Brain microvascular endothelial cell (primary cell): ENCODE measurements at regions not wholly inside any gene's neighbourhood (a gene's known extent, or its start where the extent isn't known, plus 50 kb on each side); places are given as distances from the start of the nearest gene placed in this dataset.

Experiments
- DNase-seq: peaks from one replicate; pipeline ENCODE4 v3.0.0-alpha.2; 2020
- H3K27ac ChIP-seq: fragments of 250-450 bp; sonication (Bioruptor Pico); 2 replicates; pipeline ENCODE4 v1.5.1; 2020; ENCODE audit warnings: mild to moderate bottlenecking, moderate library complexity
- H3K27me3 ChIP-seq: fragments of 250-450 bp; sonication (Bioruptor Pico); replicated peaks from 2 replicates; pipeline ENCODE4 v1.5.1; 2020; ENCODE audit warnings: mild to moderate bottlenecking
- H3K36me3 ChIP-seq: fragments of 250-450 bp; sonication (Bioruptor Pico); replicated peaks from 2 replicates; pipeline ENCODE4 v1.5.1; 2020; ENCODE audit warnings: mild to moderate bottlenecking
- H3K4me3 ChIP-seq: 2 replicates; pipeline ENCODE4 v1.5.1; 2011; ENCODE audit warnings: low read depth, mild to moderate bottlenecking, control low read depth, low read length, moderate library complexity
- CTCF ChIP-seq: IDR thresholded peaks from 2 replicates; pipeline ENCODE4 v1.5.1; 2011; ENCODE audit warnings: low read depth, mild to moderate bottlenecking, moderate library complexity, low read length, control low read depth, inconsistent platforms; ENCODE audit errors: missing control alignments
- in situ Hi-C: cut with HindIII; loops from 2 replicates; pipeline ENCODE4 v1.10.0; 2017; ENCODE audit warnings: low sequenced_read_pairs, low pct_ligation_motif_present

GRCh38 chr12:87274594-87275245 is 754.5 kb downstream of the C12orf50 start:
- H3K27me3 ChIP-seq: no peaks in the 10 kb centered on the region
- peak; percentile 77 for TF ChIP-seq CTCF
- H3K4me3 ChIP-seq: no peak overlapping the region
- DNase-seq: peak; percentile 20
- no peak overlapping the region for H3K27ac ChIP-seq
- H3K36me3 ChIP-seq: no peaks in the 10 kb centered on the region
- in situ Hi-C loops: no loop called here

- Histone ChIP-seq H3K27ac (no peak overlapping the region), H3K36me3 (no peaks in the 10 kb centered on the region), H3K27me3 (no peaks in the 10 kb centered on the region), H3K4me3 (no peak overlapping the region)
- in situ Hi-C loops: no loop called here
- no peak for DNase-seq
- no peak for TF ChIP-seq CTCF
Measured at GRCh38 chr12:87272851-87273250, 756.4 kb downstream of the C12orf50 start.

- no peak overlapping the region for H3K4me3 ChIP-seq
- TF ChIP-seq CTCF: no peak
- peak; percentile 68 for DNase-seq
- H3K27me3 ChIP-seq: no peaks in the 10 kb centered on the region
- in situ Hi-C loops: no loop called here
- peak overlapping the region; percentile 28 for H3K27ac ChIP-seq
- no peaks in the 10 kb centered on the region for H3K36me3 ChIP-seq
Measured at GRCh38 chr12:87270919-87271318, 758.3 kb downstream of the C12orf50 start.

GRCh38 chr12:87266305-87266704 is 762.9 kb downstream of the C12orf50 start:
- DNase-seq: no peak

GRCh38 chr12:87259391-87259790 is 769.8 kb downstream of the C12orf50 start:
- Histone ChIP-seq H3K4me3 (no peak overlapping the region), H3K36me3 (no peaks in the 10 kb centered on the region), H3K27ac (no peak overlapping the region), H3K27me3 (no peaks in the 10 kb centered on the region)
- TF ChIP-seq CTCF: no peak
- DNase-seq: no peak
- in situ Hi-C loops: no loop called here

More at GRCh38 chr12:87266305-87266704, 762.9 kb downstream of the C12orf50 start:
- Histone ChIP-seq H3K27ac (no peak overlapping the region), H3K36me3 (no peaks in the 10 kb centered on the region), H3K27me3 (no peaks in the 10 kb centered on the region), H3K4me3 (no peak overlapping the region)
- TF ChIP-seq CTCF: peak; percentile 28
- in situ Hi-C loops: no loop called here
